ENCODE measurements at regions not wholly inside any gene's neighbourhood (a gene's known extent, or its start where the extent isn't known, plus 50 kb on each side); places are given as distances from the start of the nearest gene placed in this dataset.
"Not testable (repeated sequence)": the region's sequence is repeated elsewhere in the genome, so short reads cannot be mapped to it uniquely, and the experiment has no call there.

DNA sequence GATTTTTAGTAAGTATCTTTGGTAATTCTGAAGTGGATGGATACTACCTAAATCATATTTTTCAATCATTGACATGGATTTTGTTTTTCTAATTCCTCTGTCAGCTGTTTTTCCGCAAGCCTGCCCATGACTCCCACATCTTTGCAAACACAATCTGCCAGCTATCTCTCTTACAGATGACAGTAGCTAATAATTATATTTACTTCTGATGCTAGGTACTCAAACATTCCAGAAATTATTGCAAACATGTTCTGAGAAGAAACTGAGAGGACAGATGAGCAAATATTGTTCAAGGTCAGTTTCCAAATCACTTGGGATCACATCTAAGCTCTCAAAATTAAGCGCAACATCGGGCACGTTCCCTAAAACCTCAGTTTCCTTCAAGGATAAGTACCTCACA lies 270.0 kb upstream of the CDH19 start:
- no peak for DNase-seq (ENCODE audit: low read depth, low spot score)

- no peak for DNase-seq (ENCODE audit: low read depth, low spot score)
Measured at GRCh38 chr18:66872277-66872676, 268.4 kb upstream of the CDH19 start.

DNA sequence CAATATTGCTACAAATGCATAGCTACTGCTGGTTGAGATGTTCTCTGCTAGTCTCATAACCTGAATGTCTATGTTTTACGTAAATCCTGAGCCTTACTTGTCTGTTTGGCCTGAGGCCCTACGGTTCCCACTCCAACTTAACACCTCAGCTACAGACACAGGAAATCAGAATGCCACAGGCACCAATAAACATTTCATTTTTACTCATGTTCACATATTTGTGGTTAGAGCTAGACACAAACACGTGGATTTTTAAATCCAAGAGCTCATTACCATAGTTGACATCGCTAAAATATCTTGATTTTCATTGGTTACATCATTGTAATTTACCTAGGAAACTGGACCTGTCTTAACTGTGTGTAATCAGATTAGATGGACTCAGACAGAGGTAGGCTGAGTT lies 263.8 kb upstream of the CDH19 start:
- no peak for DNase-seq (ENCODE audit: low read depth, low spot score)

- not testable (repeated sequence) for DNase-seq (ENCODE audit: low read depth, low spot score)
Measured at GRCh38 chr18:66866427-66866940, 262.6 kb upstream of the CDH19 start.

DNA sequence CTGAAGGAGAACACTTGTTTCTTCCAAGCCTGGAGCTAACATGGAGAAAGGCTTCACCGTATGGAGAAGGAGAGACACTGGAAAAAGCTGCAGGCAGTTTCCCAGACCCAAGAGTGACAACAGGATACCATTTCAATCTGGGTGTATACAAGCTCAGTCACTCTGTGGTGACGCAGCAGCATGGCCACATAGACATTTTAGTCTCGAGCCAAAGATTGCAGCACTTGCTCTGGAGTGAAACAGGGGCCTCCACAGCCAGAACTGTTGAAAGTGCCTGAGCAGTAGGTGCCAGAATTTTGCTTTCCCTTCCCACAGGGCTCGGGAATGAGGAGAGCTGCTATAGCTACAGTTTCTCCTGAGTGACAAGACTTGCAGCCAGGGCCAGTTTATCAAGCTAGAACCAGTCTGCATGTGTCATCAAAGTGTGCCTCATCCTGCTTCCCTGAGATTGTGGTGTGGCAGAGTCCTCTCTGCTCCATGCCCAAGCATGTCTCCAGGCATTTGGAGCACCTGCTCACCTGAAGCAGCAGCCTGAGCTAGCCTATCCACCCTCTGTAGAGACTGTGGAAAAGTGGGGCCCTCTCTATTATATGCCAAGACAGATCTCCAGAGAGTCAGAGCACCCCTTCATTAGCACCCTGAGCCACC lies 234.6 kb upstream of the CDH19 start:
- DNase-seq (ENCODE audit: low read depth, low spot score), result no peak

DNA sequence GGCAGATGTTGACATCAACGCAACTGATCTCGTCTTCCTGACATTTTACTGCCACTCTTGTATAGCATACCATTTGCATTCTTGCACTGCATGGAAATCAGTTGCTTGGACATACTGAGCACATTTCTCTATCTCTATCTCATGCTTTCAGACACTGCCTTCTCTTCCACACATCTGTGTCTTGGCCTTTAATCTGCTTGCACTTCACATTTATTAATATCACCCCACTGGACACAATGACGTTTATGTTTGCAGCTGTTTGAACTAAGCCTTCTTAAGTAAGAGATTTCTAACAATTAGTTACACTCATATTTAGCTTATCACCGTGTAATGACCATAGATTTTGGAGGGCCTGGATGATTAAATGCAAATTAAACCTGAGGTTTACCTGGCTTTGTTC lies 229.8 kb upstream of the CDH19 start:
- no peak for DNase-seq (ENCODE audit: low read depth, low spot score)

DNA sequence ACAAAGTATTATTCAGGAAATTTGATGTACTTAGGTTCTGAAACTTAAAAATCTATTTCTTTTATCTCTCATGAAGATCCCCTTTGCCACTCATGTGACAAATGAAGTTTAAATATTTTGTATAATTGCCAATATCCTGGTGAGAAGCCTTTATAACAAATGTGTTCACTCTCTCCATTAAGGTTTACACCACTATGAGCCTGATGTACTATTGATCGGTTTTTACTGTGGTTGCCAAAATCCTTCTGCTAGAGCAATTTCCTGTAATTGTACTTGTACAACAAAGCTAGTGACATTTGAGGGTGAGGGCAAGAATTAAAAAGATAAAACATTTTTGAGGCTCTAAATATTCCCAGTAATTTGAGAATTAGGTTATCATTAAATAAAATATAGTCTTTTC lies 222.3 kb upstream of the CDH19 start:
- no peak for DNase-seq (ENCODE audit: low read depth, low spot score)

GRCh38 chr18:66825347-66825746 lies 221.5 kb upstream of the CDH19 start:
- DNase-seq (ENCODE audit: low read depth, low spot score), result no peak

- no peak for DNase-seq (ENCODE audit: low read depth, low spot score)
Measured at GRCh38 chr18:66819235-66819634, 215.3 kb upstream of the CDH19 start.

DNA sequence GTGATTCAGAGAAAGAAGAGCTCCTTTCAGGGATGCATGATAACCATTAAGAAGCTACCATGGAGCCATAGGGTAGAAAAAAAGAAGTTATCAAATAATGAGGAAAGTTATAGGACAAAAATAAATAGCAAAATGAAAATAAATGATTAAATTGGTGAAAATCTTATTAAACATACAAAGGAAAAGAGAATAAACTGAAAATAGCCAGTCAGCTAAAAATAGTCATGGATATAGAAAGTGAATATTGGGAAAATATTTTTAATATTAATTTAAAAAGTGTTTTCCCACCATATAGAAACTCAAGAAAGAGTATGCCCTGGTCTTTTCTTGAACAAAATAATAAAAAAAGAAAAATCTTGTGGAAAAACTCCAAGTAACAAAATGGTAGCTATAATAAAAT lies 209.2 kb upstream of the CDH19 start:
- DNase-seq (ENCODE audit: low read depth, low spot score), result no peak

DNA sequence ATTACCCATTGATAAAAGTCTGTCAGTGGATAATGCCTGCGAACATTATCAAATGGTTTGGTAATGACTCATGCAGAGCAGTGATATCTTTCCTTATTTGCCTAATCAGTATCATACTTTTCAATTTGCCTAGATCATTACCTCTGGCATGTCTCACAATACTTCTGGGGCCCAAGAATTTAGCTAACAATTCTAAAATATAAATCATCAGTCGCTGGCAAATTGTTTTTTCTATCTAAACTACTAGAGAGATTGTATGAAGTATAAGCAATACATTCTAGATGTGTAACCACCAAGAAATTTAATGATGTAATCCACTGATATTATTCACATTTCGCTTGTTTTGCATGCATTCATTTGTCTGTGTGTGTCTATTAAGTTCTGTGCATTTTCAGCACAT lies 191.2 kb upstream of the CDH19 start:
- no peak for DNase-seq (ENCODE audit: low read depth, low spot score)

- no peak for DNase-seq (ENCODE audit: low read depth, low spot score)
Measured at GRCh38 chr18:66792466-66792865, 188.6 kb upstream of the CDH19 start.

DNA sequence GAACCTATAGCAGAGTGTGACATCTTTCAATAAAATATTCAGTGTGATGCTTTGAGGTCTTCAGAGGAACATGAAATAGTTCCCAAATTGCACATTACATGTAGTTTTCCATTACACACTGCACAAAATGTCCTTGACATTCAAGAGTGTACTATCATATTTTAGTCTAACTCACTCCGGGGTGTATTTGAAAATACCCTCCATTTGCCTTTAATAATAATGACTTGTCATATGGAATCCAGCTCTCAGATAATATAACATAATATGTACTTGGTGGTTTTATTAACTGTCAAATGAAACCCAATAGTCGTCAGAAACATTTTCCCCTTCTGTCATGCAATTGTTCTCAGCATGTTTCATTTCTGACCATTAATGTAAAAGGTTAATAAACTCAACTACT lies 176.7 kb upstream of the CDH19 start:
- no peak for DNase-seq (ENCODE audit: low read depth, low spot score)

DNA sequence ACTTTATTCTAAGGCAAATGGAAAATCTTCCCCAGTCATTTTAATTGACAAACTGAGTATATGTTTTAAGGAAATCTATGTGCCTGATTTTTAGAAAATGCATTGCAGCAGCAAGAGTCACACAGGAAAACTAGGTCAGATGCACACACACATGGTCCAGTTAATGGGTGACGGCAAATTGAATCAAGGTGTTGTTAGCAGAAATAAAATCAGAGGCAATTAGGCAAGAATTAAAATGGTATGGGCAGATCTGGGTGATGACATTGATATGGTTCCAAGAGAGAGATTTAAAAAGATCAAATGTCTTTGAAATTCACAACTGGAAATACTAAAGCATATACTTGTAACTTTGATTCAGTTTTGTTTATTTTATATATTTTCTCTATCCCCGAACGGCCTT lies 174.2 kb upstream of the CDH19 start:
- no peak for DNase-seq (ENCODE audit: low read depth, low spot score)

DNA sequence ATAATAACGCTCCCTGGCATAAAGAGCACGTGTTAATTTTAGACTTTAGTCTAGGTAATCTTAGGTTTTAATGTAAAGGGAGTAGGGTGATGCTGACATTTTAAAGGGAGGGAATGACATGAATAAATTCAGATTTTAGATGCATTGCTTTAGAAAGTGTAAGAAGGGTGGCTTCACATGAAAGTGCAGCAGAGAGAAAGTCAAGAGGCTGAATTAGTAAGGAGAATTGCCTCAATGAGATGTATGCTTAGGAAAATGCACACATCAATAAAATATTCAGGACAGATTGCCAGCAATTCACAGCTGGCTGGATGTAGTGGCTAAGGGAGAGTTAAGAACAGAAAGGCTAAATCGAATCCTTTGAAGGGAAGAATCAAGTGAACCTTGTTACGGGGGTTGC lies 165.5 kb upstream of the CDH19 start:
- DNase-seq (ENCODE audit: low read depth, low spot score), result no peak

- DNase-seq (ENCODE audit: low read depth, low spot score), result no peak
Measured at GRCh38 chr18:66764230-66764629, 160.3 kb upstream of the CDH19 start.

DNA sequence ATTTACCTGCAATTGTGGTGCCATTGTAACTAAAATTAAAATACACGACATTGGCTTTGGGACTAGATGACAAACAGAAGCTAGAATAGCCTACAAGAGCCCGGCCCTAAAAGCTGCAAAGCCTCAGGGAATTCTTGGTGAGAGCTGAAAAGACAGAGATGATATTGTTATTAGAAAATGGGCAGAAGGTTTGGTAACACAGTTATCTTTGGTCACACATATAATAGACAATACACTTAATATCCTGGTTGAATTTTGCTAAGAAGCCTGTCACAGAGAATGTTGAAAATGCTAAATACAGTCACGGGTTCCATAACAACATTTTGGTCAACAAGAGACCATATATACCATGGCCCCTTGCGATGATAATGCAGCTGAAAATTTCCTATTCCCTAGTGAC lies 157.3 kb upstream of the CDH19 start:
- DNase-seq (ENCODE audit: low read depth, low spot score), result no peak

DNA sequence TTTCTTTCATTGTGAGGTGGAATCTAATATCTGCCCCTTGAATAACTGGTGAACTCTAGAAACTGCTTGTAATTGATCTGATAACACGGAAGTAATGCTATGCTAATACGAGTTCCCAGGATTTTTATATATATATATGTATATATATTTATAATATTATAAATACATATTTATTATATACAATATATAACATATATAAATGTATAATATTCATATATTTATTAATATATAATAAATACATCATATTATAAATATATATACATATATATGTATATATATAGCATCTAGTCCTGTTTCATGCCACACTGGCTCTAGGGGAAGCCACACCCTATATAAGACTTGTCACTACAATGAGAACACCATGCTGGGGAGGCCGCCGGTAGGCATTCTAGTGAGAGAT lies 156.7 kb upstream of the CDH19 start:
- DNase-seq (ENCODE audit: low read depth, low spot score), result no peak

DNA sequence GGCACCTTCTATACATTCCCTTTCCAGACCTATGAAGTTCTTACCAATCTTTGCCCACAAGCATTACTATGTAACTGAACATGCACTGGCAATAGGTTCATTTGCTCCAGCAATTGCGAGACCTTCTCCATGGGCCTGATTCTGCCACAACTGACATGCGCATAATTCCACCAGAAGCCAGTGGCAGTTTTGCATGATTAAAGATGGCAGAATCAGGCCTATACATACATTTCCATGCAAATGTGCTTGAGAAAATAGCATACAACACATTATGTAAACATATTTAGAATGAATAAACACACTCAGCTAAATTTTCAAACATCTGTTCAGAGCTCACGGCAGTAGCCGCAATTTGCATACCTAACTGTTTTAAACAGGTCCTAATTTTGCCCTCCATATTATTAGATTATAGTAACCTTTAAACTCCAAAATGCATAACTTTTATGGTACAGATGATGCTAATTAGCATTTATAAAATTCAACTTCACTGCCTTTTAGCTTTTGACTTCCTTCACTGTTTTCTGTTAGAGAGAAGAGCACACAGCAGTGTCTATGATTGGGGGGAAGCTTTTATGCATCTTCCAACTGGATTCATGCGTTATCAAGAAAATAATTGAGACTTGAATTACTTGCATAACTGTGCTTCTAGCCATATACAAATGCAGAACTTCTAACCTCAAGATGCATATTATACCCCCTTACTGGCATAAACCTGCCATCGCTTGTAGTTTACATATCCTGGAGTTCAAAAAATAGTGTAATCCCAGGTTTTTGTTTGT lies 155.3 kb upstream of the CDH19 start:
- no peak for DNase-seq (ENCODE audit: low read depth, low spot score)

GRCh38 chr18:66757946-66758345 lies 154.1 kb upstream of the CDH19 start:
- DNase-seq (ENCODE audit: low read depth, low spot score), result no peak

GRCh38 chr18:66754335-66754734 lies 150.4 kb upstream of the CDH19 start:
- DNase-seq (ENCODE audit: low read depth, low spot score), result no peak

GRCh38 chr18:66752733-66753132 lies 148.8 kb upstream of the CDH19 start:
- no peak for DNase-seq (ENCODE audit: low read depth, low spot score)

GRCh38 chr18:66749481-66750035 lies 145.7 kb upstream of the CDH19 start:
- no peak for DNase-seq (ENCODE audit: low read depth, low spot score)

All from brain pericyte (primary cell).